Nephron (organoid): ENCODE measurements at regions not wholly inside any gene's neighbourhood (a gene's known extent, or its start where the extent isn't known, plus 50 kb on each side); places are given as distances from the start of the nearest gene placed in this dataset.
"Not testable (repeated sequence)": the region's sequence is repeated elsewhere in the genome, so short reads cannot be mapped to it uniquely, and the experiment has no call there.

Experiments used
- H3K27ac Mint-ChIP-seq, 3 experiments: 2 replicates each; pipeline ENCODE4 v1.8.0; 2020; ENCODE audit warnings: mixed read lengths in 3 of 3, mild to moderate bottlenecking in 2 of 3, moderate library complexity in 1 of 3
- H3K27me3 Mint-ChIP-seq: 2 replicates; pipeline ENCODE4 v1.8.0; 2021; ENCODE audit warnings: low read depth, mild to moderate bottlenecking, moderate library complexity, mixed read lengths
- H3K36me3 Mint-ChIP-seq: 2 replicates; pipeline ENCODE4 v1.8.0; 2020; ENCODE audit warnings: low read depth, mixed read lengths
- H3K4me1 Mint-ChIP-seq: 2 replicates; pipeline ENCODE4 v1.8.0; 2020; ENCODE audit warnings: mixed read lengths
- H3K4me3 Mint-ChIP-seq, 3 experiments: 2 replicates each; pipeline ENCODE4 v1.8.0; 2020; ENCODE audit warnings: mild to moderate bottlenecking in 3 of 3, mixed read lengths in 3 of 3, moderate library complexity in 2 of 3
- H3K9me3 Mint-ChIP-seq: 2 replicates; pipeline ENCODE4 v1.8.0; 2020; ENCODE audit warnings: mixed read lengths
- TF ChIP-seq, protein P1 (sequence below), 3 experiments: fragments of 200-600 bp; sonication (generic); IDR thresholded peaks; one replicate each; pipeline ENCODE4 v1.5.0; 2021; ENCODE audit warnings: antibody characterized with exemption in 3 of 3; ENCODE audit not compliant: unreplicated experiment in 3 of 3

DNA sequence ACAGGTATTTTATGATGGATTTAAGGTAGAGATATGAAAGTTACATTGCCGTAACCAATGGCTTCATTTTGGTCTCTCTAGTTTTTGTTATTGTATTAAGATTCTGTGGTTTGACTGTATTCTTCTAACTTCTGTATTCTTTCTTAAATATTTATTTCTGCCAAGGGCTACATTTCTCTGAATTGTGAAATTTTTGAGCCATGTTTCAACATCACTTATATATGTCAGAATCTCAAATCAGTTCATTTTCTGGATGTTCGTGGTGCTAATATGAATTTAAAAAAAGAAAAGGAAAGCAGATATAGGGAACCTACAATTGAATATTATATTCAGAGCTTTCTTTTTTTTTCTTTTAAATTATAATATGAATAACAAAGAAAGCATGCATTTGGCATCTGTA is 142.7 kb downstream of the ANXA1 start:
- Mint-ChIP-seq H3K9me3 (peaks cover 8% of the 10 kb centered on the region), H3K27ac (no peak overlapping the region), H3K4me3 (no peak overlapping the region), H3K36me3 (no peaks in the 10 kb centered on the region), H3K4me1 (no peaks in the 10 kb centered on the region), H3K27me3 (no peaks in the 10 kb centered on the region)
- TF ChIP-seq, protein P1, sequence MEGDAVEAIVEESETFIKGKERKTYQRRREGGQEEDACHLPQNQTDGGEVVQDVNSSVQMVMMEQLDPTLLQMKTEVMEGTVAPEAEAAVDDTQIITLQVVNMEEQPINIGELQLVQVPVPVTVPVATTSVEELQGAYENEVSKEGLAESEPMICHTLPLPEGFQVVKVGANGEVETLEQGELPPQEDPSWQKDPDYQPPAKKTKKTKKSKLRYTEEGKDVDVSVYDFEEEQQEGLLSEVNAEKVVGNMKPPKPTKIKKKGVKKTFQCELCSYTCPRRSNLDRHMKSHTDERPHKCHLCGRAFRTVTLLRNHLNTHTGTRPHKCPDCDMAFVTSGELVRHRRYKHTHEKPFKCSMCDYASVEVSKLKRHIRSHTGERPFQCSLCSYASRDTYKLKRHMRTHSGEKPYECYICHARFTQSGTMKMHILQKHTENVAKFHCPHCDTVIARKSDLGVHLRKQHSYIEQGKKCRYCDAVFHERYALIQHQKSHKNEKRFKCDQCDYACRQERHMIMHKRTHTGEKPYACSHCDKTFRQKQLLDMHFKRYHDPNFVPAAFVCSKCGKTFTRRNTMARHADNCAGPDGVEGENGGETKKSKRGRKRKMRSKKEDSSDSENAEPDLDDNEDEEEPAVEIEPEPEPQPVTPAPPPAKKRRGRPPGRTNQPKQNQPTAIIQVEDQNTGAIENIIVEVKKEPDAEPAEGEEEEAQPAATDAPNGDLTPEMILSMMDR (IDR thresholded peaks at IDR 0.05; ENCODE audit: unreplicated experiment in 3 of 3) = no peak

DNA sequence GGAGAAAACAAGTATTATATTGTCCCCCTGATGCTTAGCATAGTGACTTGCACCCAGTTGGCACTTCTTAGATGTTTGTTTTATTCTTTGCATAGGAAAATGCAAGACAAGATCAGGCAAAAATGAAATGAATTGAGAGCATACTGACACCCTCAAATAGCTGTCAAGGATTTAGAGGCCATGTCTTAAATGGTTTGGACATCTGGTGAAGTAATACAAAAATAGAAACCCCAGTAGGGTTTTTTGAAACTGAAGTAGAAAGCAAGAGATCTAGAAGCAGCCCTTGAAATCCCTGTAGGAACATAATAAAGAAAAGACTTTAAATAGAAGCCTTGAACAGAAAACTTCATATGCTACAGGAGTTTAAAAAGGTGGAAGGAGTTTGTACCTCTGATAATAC is 174.3 kb downstream of the ANXA1 start:
- Mint-ChIP-seq H3K27me3 (no peaks in the 10 kb centered on the region), H3K27ac (no peak overlapping the region), H3K9me3 (no peaks in the 10 kb centered on the region), H3K4me3 (no peak overlapping the region), H3K36me3 (no peaks in the 10 kb centered on the region), H3K4me1 (no peaks in the 10 kb centered on the region)
- TF ChIP-seq, protein P1 (IDR thresholded peaks at IDR 0.05; ENCODE audit: unreplicated experiment in 3 of 3) = no peak

DNA sequence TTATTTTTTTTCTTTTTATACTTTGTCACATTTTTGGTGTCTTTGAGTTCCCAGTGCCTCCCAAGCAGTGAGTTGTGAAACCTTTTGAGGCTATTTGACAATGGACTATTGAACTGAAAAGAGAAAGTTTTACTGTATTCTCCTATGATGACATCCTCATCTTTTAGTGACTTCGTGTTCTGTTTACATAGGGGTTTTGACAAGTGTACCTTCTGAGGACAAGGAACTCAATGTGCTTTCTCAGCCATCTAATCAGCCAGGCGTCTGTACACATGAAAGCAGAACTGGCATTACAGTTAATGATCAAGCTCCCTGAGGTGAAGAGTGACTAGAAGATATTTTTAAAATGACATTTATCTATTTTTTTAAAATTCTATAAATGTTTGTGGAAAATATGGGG is 175.5 kb downstream of the ANXA1 start:
- TF ChIP-seq, protein P1 (IDR thresholded peaks at IDR 0.05; ENCODE audit: unreplicated experiment in 3 of 3) = no peak
- H3K4me3 Mint-ChIP-seq = no peak overlapping the region
- H3K27me3 Mint-ChIP-seq = no peaks in the 10 kb centered on the region
- no peaks in the 10 kb centered on the region for H3K9me3 Mint-ChIP-seq
- H3K27ac Mint-ChIP-seq = no peak overlapping the region
- H3K4me1 Mint-ChIP-seq = no peaks in the 10 kb centered on the region
- H3K36me3 Mint-ChIP-seq = no peaks in the 10 kb centered on the region

DNA sequence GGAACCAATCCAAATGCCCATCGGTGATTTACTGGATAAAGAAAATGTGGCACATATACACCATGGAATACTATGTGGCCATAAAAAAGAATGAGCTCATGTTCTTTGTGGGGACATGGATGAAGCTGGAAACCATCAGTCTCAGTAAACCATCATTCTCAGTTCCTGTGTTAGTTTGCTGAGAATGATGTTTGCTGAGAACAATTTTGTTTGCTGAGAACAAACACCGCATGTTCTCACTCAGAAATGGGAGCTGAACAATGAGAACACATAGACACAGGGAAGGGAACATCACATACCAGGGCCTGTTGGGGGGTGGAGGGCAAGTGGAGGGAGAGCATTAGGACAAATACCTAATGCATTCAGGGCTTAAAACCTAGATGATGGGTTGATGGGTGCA is 185.5 kb downstream of the ANXA1 start:
- H3K27me3 Mint-ChIP-seq, H3K9me3 Mint-ChIP-seq, H3K4me3 Mint-ChIP-seq, H3K27ac Mint-ChIP-seq, H3K36me3 Mint-ChIP-seq, H3K4me1 Mint-ChIP-seq: not testable (repeated sequence)

DNA sequence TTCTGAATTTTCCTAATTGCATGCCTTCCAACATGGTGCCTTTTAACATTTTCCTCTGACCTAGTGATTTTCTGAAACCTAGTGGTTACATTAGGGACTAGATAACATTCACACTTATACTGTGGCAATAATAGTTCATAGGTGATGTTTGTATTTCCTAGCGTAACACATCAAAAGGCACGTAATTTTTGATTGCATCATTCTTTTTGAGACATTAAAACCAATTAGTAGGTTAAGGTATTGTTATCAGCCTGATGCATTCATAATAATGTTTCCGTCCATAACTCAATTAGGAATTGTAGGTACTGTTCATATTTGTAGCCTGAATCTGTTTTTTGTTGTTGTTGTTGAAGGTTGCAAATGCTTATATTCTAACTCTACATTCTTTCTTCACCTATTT is 192.4 kb downstream of the ANXA1 start:
- Mint-ChIP-seq H3K27me3 (no peaks in the 10 kb centered on the region), H3K36me3 (no peaks in the 10 kb centered on the region), H3K9me3 (no peaks in the 10 kb centered on the region), H3K27ac (no peak overlapping the region), H3K4me3 (no peak overlapping the region), H3K4me1 (no peaks in the 10 kb centered on the region)
- TF ChIP-seq, protein P1 (IDR thresholded peaks at IDR 0.05; ENCODE audit: unreplicated experiment in 3 of 3) = no peak

DNA sequence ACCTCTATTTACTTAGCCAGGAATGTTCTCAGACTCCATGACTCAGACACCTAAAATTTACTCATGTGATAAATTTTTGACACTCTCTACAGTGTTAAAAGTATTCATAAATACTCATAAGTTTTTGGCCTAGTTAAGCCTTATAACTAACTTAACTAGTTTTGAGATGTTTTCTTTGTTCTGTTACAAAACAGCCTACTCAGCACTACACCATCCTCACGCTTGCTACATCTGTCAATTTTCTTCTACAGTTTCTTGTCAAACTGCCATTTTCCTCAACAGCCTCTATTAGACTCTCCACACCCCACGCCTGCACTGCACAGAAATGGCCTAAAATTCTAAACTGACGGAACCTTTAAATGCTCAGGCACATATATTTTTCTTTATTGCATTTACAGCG is 195.5 kb downstream of the ANXA1 start:
- TF ChIP-seq, protein P1 (IDR thresholded peaks at IDR 0.05; ENCODE audit: unreplicated experiment in 3 of 3) = no peak
- H3K27ac Mint-ChIP-seq = no peak overlapping the region
- H3K36me3 Mint-ChIP-seq = no peaks in the 10 kb centered on the region
- no peaks in the 10 kb centered on the region for H3K27me3 Mint-ChIP-seq
- no peaks in the 10 kb centered on the region for H3K4me1 Mint-ChIP-seq
- no peak overlapping the region for H3K4me3 Mint-ChIP-seq
- no peaks in the 10 kb centered on the region for H3K9me3 Mint-ChIP-seq

DNA sequence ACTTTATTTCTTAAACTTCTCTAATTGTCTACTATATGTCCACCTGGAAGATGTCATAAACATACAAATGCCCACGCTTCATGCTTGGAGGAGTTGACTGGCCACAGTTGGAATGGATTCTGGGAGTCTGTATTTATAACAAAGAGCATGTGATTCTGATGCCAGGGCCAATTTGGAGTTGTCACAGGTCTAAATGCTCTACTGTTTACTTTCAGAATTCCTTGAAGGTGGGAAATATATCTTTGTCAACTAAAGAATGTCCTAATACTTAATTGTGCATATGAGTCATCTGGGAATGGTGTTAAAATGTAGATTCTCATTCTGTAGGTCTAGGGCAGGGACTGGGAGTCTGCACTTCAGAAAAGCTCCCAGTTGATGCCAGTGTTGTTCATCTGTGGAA is 196.1 kb downstream of the ANXA1 start:
- H3K4me1 Mint-ChIP-seq = no peaks in the 10 kb centered on the region
- TF ChIP-seq, protein P1 (IDR thresholded peaks at IDR 0.05; ENCODE audit: unreplicated experiment in 3 of 3) = no peak
- H3K4me3 Mint-ChIP-seq = no peak overlapping the region
- no peaks in the 10 kb centered on the region for H3K9me3 Mint-ChIP-seq
- no peaks in the 10 kb centered on the region for H3K27me3 Mint-ChIP-seq
- no peak overlapping the region for H3K27ac Mint-ChIP-seq
- no peaks in the 10 kb centered on the region for H3K36me3 Mint-ChIP-seq
